HG03354 (cell line): ENCODE measurements at regions not wholly inside any gene's neighbourhood (a gene's known extent, or its start where the extent isn't known, plus 50 kb on each side); places are given as distances from the start of the nearest gene placed in this dataset.

Experiments
- ATAC-seq: cut with Tn5 transposase; IDR thresholded peaks from one replicate; pipeline ENCODE4 v1.9.1; 2021; ENCODE audit warnings: mild to moderate bottlenecking; ENCODE audit not compliant: unreplicated experiment, poor library complexity, severe bottlenecking

- ATAC-seq, result no peak
Observed at GRCh38 chr4:123495530-123495929, 98.9 kb downstream of the SPRY1 start.

GRCh38 chr4:123496421-123496820 is 99.8 kb downstream of the SPRY1 start:
- ATAC-seq, result no peak

GRCh38 chr4:123497340-123497739 is 100.7 kb downstream of the SPRY1 start:
- no peak for ATAC-seq

- no peak for ATAC-seq
Observed at GRCh38 chr4:123501733-123502132, 105.1 kb downstream of the SPRY1 start.

- ATAC-seq, result no peak
Observed at GRCh38 chr4:123503698-123504363, 107.2 kb downstream of the SPRY1 start.

GRCh38 chr4:123505095-123506010 is 108.8 kb downstream of the SPRY1 start:
- peak; percentile 78 for ATAC-seq

- no peak for ATAC-seq
Observed at GRCh38 chr4:123506011-123506695, 109.6 kb downstream of the SPRY1 start.

- no peak for ATAC-seq
Observed at GRCh38 chr4:123507376-123507775, 110.8 kb downstream of the SPRY1 start.

- ATAC-seq, result no peak
Observed at GRCh38 chr4:123510221-123510620, 113.6 kb downstream of the SPRY1 start.

GRCh38 chr4:123510659-123511058 is 114.1 kb downstream of the SPRY1 start:
- ATAC-seq, result no peak

GRCh38 chr4:123516576-123516975 is 120.0 kb downstream of the SPRY1 start:
- no peak for ATAC-seq

- ATAC-seq, result no peak
Observed at GRCh38 chr4:123517176-123517575, 120.6 kb downstream of the SPRY1 start.

GRCh38 chr4:123517971-123518370 is 121.4 kb downstream of the SPRY1 start:
- no peak for ATAC-seq

GRCh38 chr4:123520325-123520724 is 123.7 kb downstream of the SPRY1 start:
- no peak for ATAC-seq

GRCh38 chr4:123522081-123522480 is 125.5 kb downstream of the SPRY1 start:
- ATAC-seq, result no peak

- ATAC-seq, result no peak
Observed at GRCh38 chr4:123522646-123523045, 126.1 kb downstream of the SPRY1 start.

GRCh38 chr4:123524958-123525628 is 128.5 kb downstream of the SPRY1 start:
- ATAC-seq, result no peak

- no peak for ATAC-seq
Observed at GRCh38 chr4:123526511-123526910, 129.9 kb downstream of the SPRY1 start.

GRCh38 chr4:123528501-123529277 is 132.1 kb downstream of the SPRY1 start:
- ATAC-seq, result no peak
